GM21423 (cell line): ENCODE measurements at regions not wholly inside any gene's neighbourhood (a gene's known extent, or its start where the extent isn't known, plus 50 kb on each side); places are given as distances from the start of the nearest gene placed in this dataset.

Source experiments
- ATAC-seq: cut with Tn5 transposase; IDR thresholded peaks from one replicate; pipeline ENCODE4 v1.9.1; 2021; ENCODE audit warnings: mild to moderate bottlenecking, moderate library complexity; ENCODE audit not compliant: unreplicated experiment

GRCh38 chr5:135127439-135128240 lies 93.6 kb upstream of the PITX1 start:
- ATAC-seq, result no peak

- ATAC-seq, result no peak
These were observed 92.8 kb upstream of the PITX1 start for GRCh38 chr5:135126688-135127438.

GRCh38 chr5:135124724-135125123 lies 90.7 kb upstream of the PITX1 start:
- ATAC-seq, result no peak

- ATAC-seq, result no peak
These were observed 90.1 kb upstream of the PITX1 start for GRCh38 chr5:135124128-135124527.

GRCh38 chr5:135122797-135123196 lies 88.8 kb upstream of the PITX1 start:
- ATAC-seq, result no peak

- no peak for ATAC-seq
These were observed 86.9 kb upstream of the PITX1 start for GRCh38 chr5:135120951-135121350.

GRCh38 chr5:135119481-135119880 lies 85.5 kb upstream of the PITX1 start:
- ATAC-seq, result no peak

- no peak for ATAC-seq
These were observed 83.6 kb upstream of the PITX1 start for GRCh38 chr5:135117590-135117989.

GRCh38 chr5:135116160-135116561 lies 82.1 kb upstream of the PITX1 start:
- no peak for ATAC-seq

- no peak for ATAC-seq
These were observed 81.6 kb upstream of the PITX1 start for GRCh38 chr5:135115591-135115990.

GRCh38 chr5:135114759-135115158 lies 80.7 kb upstream of the PITX1 start:
- ATAC-seq, result no peak

GRCh38 chr5:135112008-135112725 lies 78.1 kb upstream of the PITX1 start:
- no peak for ATAC-seq

GRCh38 chr5:135110785-135111596 lies 77.0 kb upstream of the PITX1 start:
- no peak for ATAC-seq

- ATAC-seq, result no peak
These were observed 75.0 kb upstream of the PITX1 start for GRCh38 chr5:135108992-135109391.

- no peak for ATAC-seq
These were observed 74.5 kb upstream of the PITX1 start for GRCh38 chr5:135108569-135108968.

GRCh38 chr5:135107986-135108385 lies 74.0 kb upstream of the PITX1 start:
- ATAC-seq, result no peak

- no peak for ATAC-seq
These were observed 72.8 kb upstream of the PITX1 start for GRCh38 chr5:135106610-135107471.

GRCh38 chr5:135106136-135106535 lies 72.1 kb upstream of the PITX1 start:
- no peak for ATAC-seq

- ATAC-seq, result no peak
These were observed 71.1 kb upstream of the PITX1 start for GRCh38 chr5:135105105-135105484.

- no peak for ATAC-seq
These were observed 69.5 kb upstream of the PITX1 start for GRCh38 chr5:135103575-135103853.
